ENCODE measurements at regions not wholly inside any gene's neighbourhood (a gene's known extent, or its start where the extent isn't known, plus 50 kb on each side); places are given as distances from the start of the nearest gene placed in this dataset.

DNA sequence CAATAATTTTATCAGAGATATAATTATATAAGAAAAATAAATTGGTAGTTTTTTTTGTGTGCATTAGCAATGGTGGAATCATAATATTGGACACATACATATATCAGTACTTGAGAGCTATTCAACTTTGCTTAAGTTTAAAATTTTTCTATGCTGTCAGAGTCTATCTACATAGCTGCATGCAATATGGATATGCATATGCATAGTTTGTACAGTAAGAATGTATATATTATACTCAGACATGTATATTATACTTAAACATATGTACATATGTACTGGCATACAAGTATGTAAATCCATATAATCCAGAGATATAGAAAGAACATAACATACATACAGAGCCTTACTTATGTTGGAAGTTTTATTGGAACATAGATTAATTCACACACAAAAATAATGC is 1043.2 kb downstream of the EFNB2 start:
- no peak overlapping the region for H3K4me3 ChIP-seq
- no peaks in the 10 kb centered on the region for H3K4me1 ChIP-seq
- DNase-seq (ENCODE audit: extremely low spot score): no peak
- H3K27ac ChIP-seq (replicated peaks in 1 of 4): no peak overlapping the region
- no peaks in the 10 kb centered on the region for H3K27me3 ChIP-seq
- no peaks in the 10 kb centered on the region for H3K36me3 ChIP-seq
- no peaks in the 10 kb centered on the region for H3K9me3 ChIP-seq
- intact Hi-C loops (cut with DNase I): no loop called here
- TF ChIP-seq EP300 (IDR thresholded peaks at IDR 0.05): no peak
- TF ChIP-seq POLR2A (IDR thresholded peaks at IDR 0.05; ENCODE audit: low read depth): no peak
- TF ChIP-seq, protein P1, sequence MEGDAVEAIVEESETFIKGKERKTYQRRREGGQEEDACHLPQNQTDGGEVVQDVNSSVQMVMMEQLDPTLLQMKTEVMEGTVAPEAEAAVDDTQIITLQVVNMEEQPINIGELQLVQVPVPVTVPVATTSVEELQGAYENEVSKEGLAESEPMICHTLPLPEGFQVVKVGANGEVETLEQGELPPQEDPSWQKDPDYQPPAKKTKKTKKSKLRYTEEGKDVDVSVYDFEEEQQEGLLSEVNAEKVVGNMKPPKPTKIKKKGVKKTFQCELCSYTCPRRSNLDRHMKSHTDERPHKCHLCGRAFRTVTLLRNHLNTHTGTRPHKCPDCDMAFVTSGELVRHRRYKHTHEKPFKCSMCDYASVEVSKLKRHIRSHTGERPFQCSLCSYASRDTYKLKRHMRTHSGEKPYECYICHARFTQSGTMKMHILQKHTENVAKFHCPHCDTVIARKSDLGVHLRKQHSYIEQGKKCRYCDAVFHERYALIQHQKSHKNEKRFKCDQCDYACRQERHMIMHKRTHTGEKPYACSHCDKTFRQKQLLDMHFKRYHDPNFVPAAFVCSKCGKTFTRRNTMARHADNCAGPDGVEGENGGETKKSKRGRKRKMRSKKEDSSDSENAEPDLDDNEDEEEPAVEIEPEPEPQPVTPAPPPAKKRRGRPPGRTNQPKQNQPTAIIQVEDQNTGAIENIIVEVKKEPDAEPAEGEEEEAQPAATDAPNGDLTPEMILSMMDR (IDR thresholded peaks at IDR 0.05): no peak
- TF ChIP-seq POLR2AphosphoS5 (IDR thresholded peaks at IDR 0.05): no peak

DNA sequence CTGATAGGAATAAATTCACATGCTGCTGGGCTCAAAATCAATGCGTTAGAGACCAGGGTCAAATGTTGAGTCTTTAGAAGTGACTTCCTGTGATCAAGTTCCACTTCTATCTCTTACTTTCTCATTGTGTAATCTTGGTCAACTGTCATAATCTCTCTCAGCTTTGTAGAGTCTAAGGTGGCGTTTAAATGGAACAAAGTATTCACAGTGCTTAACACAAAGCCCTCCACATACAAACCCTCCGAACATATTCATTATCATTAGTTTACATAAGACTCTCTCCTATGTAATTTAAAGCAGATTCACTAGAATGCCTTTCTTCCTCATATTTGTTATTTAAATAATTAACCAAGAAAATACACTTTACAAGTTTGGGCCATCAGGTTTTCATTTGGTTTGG is 1044.1 kb downstream of the EFNB2 start:
- Histone ChIP-seq H3K27ac (replicated peaks in 1 of 4) (no peak overlapping the region), H3K4me1 (no peaks in the 10 kb centered on the region), H3K36me3 (no peaks in the 10 kb centered on the region), H3K9me3 (no peaks in the 10 kb centered on the region), H3K27me3 (no peaks in the 10 kb centered on the region), H3K4me3 (no peak overlapping the region)
- 85% methylated on average over 3 of the region's 3 CpGs for WGBS
- intact Hi-C loops (cut with DNase I): no loop called here
- no peak for DNase-seq (ENCODE audit: extremely low spot score)
- TF ChIP-seq, protein P1 (IDR thresholded peaks at IDR 0.05): no peak
- no peak for TF ChIP-seq POLR2AphosphoS5 (IDR thresholded peaks at IDR 0.05)
- no peak for TF ChIP-seq EP300 (IDR thresholded peaks at IDR 0.05)
- no peak for TF ChIP-seq POLR2A (IDR thresholded peaks at IDR 0.05; ENCODE audit: low read depth)

DNA sequence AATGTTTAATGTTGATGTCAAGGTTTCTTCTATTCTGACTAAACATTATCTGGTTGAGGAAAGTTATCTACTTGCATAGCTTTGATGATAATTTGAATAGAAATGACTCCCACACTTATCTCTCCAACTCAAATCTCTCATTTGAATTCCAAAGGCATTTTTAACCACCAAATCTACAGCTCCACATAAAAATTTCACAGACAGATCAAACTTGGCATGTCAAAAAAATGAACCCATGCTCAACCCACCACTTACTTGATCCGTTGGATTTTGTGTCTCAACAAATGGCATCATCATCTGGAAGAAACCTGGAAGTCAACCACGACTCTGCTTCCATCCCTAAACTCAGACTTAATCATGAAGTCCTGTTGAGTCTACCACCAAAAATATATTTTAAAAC is 1050.4 kb downstream of the EFNB2 start:
- Histone ChIP-seq H3K36me3 (no peaks in the 10 kb centered on the region), H3K27me3 (no peaks in the 10 kb centered on the region), H3K4me1 (no peaks in the 10 kb centered on the region), H3K9me3 (no peaks in the 10 kb centered on the region), H3K27ac (replicated peaks in 1 of 4) (no peak overlapping the region), H3K4me3 (no peak overlapping the region)
- 82% methylated on average over 2 of the region's 2 CpGs for WGBS
- intact Hi-C loops (cut with DNase I): no loop called here
- TF ChIP-seq EP300 (IDR thresholded peaks at IDR 0.05): no peak
- no peak for TF ChIP-seq POLR2A (IDR thresholded peaks at IDR 0.05; ENCODE audit: low read depth)
- no peak for DNase-seq (ENCODE audit: extremely low spot score)

DNA sequence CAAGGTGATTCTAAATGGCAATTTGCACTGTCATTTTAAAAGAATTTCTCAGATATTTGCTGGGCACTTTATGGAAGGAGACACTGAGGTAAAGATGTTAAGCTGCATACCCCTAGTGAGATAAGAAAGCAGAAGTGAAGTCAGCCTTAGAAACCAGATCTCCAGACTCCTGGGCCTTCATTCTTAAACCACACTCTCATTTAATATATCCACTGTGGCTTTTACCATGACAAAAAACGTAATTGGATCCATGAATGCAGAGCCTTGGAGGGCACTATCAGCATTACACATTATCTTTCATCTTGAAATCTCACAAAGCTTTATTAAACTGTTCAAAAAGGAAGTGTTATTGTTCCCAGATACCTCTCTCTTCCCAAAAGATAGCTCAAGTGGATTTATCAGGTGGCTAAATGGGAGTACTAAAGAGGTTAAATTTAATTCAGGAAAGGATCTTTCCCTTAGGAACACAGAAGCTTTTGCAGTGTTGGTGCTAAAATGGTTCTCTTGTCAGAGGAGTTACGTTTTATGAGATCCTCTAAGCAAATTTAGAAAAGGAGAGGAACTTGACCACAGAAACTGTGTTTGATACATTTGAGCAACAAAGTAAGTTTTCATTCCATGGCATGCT is 1060.4 kb downstream of the EFNB2 start:
- Histone ChIP-seq H3K27me3 (no peaks in the 10 kb centered on the region), H3K4me1 (no peaks in the 10 kb centered on the region), H3K4me3 (no peak overlapping the region), H3K27ac (replicated peaks in 1 of 4) (no peak overlapping the region), H3K9me3 (no peaks in the 10 kb centered on the region), H3K36me3 (no peaks in the 10 kb centered on the region)
- DNase-seq (ENCODE audit: extremely low spot score): no peak
- 80% methylated on average over 2 of the region's 2 CpGs for WGBS
- TF ChIP-seq POLR2A (IDR thresholded peaks at IDR 0.05; ENCODE audit: low read depth): no peak
- TF ChIP-seq EP300 (IDR thresholded peaks at IDR 0.05): no peak
- TF ChIP-seq, protein P1 (IDR thresholded peaks at IDR 0.05): no peak
- no peak for TF ChIP-seq POLR2AphosphoS5 (IDR thresholded peaks at IDR 0.05)
- intact Hi-C loops (cut with DNase I): no loop called here

DNA sequence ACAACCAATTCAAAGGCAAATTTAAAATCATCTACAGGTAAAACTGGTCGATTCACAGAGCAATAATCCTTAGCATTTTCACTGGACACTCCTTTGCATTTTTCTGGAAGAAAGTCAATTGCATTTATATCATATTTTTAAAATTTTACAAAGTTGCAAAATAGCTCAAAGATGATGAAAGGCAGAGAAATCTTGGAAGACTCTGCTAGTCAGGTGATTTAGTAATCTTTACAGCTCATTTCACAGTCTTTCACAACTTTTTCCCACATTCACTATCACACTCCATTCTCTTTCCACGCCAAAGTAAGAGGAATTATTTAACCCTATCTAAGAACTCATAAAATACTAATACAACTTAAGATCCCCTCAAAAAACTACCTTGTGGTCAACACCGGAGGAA is 1063.8 kb downstream of the EFNB2 start:
- Histone ChIP-seq H3K27ac (replicated peaks in 1 of 4) (no peak overlapping the region), H3K27me3 (no peaks in the 10 kb centered on the region), H3K36me3 (no peaks in the 10 kb centered on the region), H3K9me3 (no peaks in the 10 kb centered on the region), H3K4me1 (no peaks in the 10 kb centered on the region), H3K4me3 (no peak overlapping the region)
- intact Hi-C loops (cut with DNase I): no loop called here
- WGBS: 84% methylated on average over 3 of the region's 3 CpGs
- TF ChIP-seq EP300 (IDR thresholded peaks at IDR 0.05) (no peak), POLR2A (IDR thresholded peaks at IDR 0.05; ENCODE audit: low read depth) (no peak), POLR2AphosphoS5 (IDR thresholded peaks at IDR 0.05) (no peak)
- TF ChIP-seq, protein P1 (IDR thresholded peaks at IDR 0.05): no peak
- DNase-seq (ENCODE audit: extremely low spot score): no peak

Measured in esophagus muscularis mucosa (tissue), 4 donors.